ENCODE measurements at regions not wholly inside any gene's neighbourhood (a gene's known extent, or its start where the extent isn't known, plus 50 kb on each side); places are given as distances from the start of the nearest gene placed in this dataset.

DNA sequence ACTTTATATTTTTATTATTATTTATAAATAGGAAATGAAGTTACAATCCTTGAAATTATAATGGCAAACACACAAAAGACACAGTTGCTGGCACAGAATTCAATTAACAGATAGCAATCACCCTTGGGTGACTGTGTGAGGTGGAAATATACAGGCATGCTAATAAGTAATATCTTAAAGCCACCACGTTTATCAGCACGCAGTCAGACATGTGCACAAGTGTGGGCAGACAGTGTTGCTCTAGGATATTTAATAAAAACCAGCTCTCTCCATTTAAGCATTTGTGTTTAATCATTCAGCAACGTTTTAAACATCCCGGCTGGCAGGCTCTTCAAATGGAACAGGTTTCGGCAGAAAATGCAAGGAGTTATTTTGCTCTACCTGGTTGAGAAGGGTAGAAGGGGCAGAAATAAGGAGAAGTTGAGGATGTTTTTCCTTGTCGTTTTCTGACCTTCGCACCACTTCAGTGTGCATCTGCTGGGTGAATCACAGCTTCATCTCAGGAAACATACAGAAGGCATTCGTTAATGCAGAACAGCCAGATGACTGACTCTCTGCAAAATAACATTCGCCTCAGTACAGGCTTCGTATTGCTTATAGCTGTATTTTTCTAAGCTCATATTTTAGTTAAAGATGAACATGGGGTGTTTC, 585.1 kb downstream of the QKI start:
- Histone ChIP-seq H3K4me1 (no peaks in the 10 kb centered on the region), H3K9me3 (no peaks in the 10 kb centered on the region), H3K27me3 (no peaks in the 10 kb centered on the region), H3K36me3 (no peaks in the 10 kb centered on the region), H3K4me3 (ENCODE audit: low read depth, low read length) (peak overlapping the region; percentile 10; the same call in 1 of the 2 replicates)
- TF ChIP-seq, protein P1, sequence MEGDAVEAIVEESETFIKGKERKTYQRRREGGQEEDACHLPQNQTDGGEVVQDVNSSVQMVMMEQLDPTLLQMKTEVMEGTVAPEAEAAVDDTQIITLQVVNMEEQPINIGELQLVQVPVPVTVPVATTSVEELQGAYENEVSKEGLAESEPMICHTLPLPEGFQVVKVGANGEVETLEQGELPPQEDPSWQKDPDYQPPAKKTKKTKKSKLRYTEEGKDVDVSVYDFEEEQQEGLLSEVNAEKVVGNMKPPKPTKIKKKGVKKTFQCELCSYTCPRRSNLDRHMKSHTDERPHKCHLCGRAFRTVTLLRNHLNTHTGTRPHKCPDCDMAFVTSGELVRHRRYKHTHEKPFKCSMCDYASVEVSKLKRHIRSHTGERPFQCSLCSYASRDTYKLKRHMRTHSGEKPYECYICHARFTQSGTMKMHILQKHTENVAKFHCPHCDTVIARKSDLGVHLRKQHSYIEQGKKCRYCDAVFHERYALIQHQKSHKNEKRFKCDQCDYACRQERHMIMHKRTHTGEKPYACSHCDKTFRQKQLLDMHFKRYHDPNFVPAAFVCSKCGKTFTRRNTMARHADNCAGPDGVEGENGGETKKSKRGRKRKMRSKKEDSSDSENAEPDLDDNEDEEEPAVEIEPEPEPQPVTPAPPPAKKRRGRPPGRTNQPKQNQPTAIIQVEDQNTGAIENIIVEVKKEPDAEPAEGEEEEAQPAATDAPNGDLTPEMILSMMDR (IDR thresholded peaks at IDR 0.05; ENCODE audit: low read depth, low read length): no peak
- DNase-seq: no peak

DNA sequence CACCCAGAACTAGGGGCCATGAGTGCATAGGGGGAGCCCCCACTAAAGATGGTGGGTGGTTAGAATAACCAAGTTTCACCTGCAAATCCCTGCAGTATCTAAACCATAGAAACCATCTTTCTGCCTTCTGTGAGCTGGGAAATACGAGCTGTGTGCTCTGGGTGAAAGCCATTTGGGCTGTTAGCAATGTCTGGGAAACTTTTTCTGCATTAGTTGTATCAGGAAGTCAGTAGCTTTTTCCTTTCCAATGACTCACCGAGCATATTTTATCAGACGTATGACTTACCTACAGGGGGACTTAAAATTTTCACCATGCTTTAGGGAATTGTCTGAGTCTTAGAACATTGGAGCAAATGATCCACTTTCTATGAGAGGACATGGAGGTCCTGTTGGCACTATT, 584.0 kb downstream of the QKI start:
- no peaks in the 10 kb centered on the region for H3K4me1 ChIP-seq
- no peaks in the 10 kb centered on the region for H3K9me3 ChIP-seq
- DNase-seq: no peak
- TF ChIP-seq, protein P1 (IDR thresholded peaks at IDR 0.05; ENCODE audit: low read depth, low read length): no peak
- H3K36me3 ChIP-seq: no peaks in the 10 kb centered on the region
- H3K27me3 ChIP-seq: no peaks in the 10 kb centered on the region
- H3K4me3 ChIP-seq (ENCODE audit: low read depth, low read length): no peak overlapping the region

DNA sequence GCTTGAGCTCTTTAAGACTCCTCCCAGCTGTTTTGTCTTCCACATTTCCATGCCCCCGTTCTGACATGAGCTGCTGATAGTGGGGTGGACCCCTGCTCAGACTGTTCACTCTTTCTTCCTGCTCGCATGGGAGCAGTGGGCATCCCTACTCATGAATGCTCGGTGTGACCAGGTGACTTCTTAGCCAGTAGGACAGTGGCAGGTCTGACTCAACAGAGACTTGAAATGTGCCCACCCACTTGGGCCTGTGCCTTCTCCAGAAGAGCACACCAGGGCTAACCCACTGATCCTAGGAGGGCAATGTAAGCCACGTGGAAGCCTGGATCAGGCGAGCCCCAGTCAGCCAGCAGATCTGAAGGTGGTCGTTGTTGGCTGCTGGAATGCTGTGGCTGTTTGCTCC, 582.0 kb downstream of the QKI start:
- TF ChIP-seq, protein P1 (IDR thresholded peaks at IDR 0.05; ENCODE audit: low read depth, low read length): no peak
- H3K4me3 ChIP-seq (ENCODE audit: low read depth, low read length): no peak overlapping the region
- H3K9me3 ChIP-seq: no peaks in the 10 kb centered on the region
- no peaks in the 10 kb centered on the region for H3K27me3 ChIP-seq
- DNase-seq: no peak
- H3K36me3 ChIP-seq: no peaks in the 10 kb centered on the region
- no peaks in the 10 kb centered on the region for H3K4me1 ChIP-seq

DNA sequence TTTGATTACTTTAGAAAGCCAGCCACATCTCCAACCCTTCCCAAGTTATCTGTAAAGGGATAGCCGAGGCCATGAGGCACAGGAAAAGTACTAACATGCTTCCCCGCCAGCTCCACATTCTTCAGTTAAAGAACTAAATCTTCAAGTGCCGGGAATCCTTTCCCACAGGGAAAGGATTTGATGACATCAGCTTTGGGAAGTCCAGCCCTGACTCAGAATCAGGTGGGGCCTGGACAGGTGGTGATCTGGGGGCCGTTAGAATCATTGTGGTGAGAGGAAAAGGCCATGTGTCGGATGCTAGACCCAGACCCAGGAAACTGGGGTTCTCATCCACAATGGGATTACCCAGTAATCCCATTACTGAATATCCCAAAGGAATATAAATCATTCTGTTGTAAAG, 580.0 kb downstream of the QKI start:
- Histone ChIP-seq H3K27me3 (no peaks in the 10 kb centered on the region), H3K9me3 (no peaks in the 10 kb centered on the region), H3K36me3 (no peaks in the 10 kb centered on the region), H3K4me1 (no peaks in the 10 kb centered on the region), H3K4me3 (ENCODE audit: low read depth, low read length) (no peak overlapping the region)
- TF ChIP-seq, protein P1 (IDR thresholded peaks at IDR 0.05; ENCODE audit: low read depth, low read length): no peak
- no peak for DNase-seq

DNA sequence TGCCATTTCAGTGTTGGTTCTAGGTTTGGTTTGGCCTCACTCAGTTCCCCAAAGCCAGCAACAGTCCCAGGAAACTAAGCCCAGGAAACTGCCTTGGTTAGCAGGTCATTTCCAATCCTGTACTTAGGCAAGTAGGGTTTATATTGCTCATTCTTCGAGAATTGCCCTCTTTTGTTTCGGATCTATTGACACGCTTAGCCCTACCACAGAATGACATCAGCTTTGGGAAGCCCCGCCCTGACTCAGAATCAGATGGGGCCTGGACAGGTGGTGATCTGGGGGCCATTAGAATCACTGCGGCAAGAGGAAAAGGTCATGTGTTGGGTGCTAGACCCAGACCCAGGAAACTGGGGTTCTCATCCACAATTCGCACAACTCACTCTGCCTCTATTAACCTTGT, 578.2 kb downstream of the QKI start:
- Histone ChIP-seq H3K36me3 (no peaks in the 10 kb centered on the region), H3K4me1 (no peaks in the 10 kb centered on the region), H3K4me3 (ENCODE audit: low read depth, low read length) (no peak overlapping the region), H3K27me3 (no peaks in the 10 kb centered on the region), H3K9me3 (no peaks in the 10 kb centered on the region)
- TF ChIP-seq, protein P1 (IDR thresholded peaks at IDR 0.05; ENCODE audit: low read depth, low read length): no peak
- no peak for DNase-seq

DNA sequence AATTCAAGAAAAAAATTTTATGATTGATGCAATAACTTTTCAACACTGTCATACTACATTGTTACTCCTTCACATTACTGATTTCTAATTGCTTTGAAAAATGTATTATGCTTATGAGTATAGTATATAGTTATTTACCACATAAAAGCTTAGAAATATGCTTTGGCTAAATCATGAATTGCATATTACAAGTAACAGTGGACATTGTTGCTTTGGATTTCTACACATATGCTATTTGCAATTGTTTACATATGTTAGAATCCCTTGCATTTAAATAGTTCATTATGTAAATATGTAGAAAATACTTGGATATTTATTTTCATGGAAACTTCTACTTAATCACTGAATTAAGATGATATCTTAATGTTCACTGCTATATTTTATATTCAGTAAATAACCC, 577.5 kb downstream of the QKI start:
- H3K9me3 ChIP-seq: no peaks in the 10 kb centered on the region
- TF ChIP-seq, protein P1 (IDR thresholded peaks at IDR 0.05; ENCODE audit: low read depth, low read length): no peak
- no peak overlapping the region for H3K4me3 ChIP-seq (ENCODE audit: low read depth, low read length)
- H3K27me3 ChIP-seq: no peaks in the 10 kb centered on the region
- H3K36me3 ChIP-seq: no peaks in the 10 kb centered on the region
- no peaks in the 10 kb centered on the region for H3K4me1 ChIP-seq
- DNase-seq: no peak
